HUES64 (cell line): ENCODE measurements at regions not wholly inside any gene's neighbourhood (a gene's known extent, or its start where the extent isn't known, plus 50 kb on each side); places are given as distances from the start of the nearest gene placed in this dataset.

ENCODE experiments used
- H3K27ac ChIP-seq: 2 replicates; pipeline ENCODE4 v1.7.0; 2013; ENCODE audit warnings: low read depth, low read length, inconsistent platforms
- H3K27me3 ChIP-seq: 2 replicates; pipeline ENCODE4 v1.6.1; 2013; ENCODE audit warnings: mild to moderate bottlenecking, low read length; ENCODE audit not compliant: insufficient read depth
- H3K36me3 ChIP-seq: 2 replicates; pipeline ENCODE4 v1.6.1; 2013; ENCODE audit warnings: mild to moderate bottlenecking, low read length; ENCODE audit not compliant: insufficient read depth
- H3K4me1 ChIP-seq: 2 replicates; pipeline ENCODE4 v1.6.1; 2013; ENCODE audit warnings: mild to moderate bottlenecking, low read length, moderate library complexity; ENCODE audit not compliant: insufficient read depth
- H3K4me3 ChIP-seq: 2 replicates; pipeline ENCODE4 v1.5.1; 2013; ENCODE audit warnings: mild to moderate bottlenecking, low read length, moderate library complexity
- H3K9ac ChIP-seq: 2 replicates; pipeline ENCODE4 v1.6.1; 2013; ENCODE audit warnings: mild to moderate bottlenecking, low read depth, low read length
- H3K9me3 ChIP-seq: 2 replicates; pipeline ENCODE4 v1.6.1; 2013; ENCODE audit warnings: low read depth, low read length; ENCODE audit not compliant: insufficient read depth
- WGBS: fragments of 150-250, 120-280 bp; methylation state at CpG from one replicate; pipeline ENCODE4 v1.1.7; 2013; ENCODE audit warnings: missing lambda C conversion rate; 5-methylcytosine and 5-hydroxymethylcytosine counted together

DNA sequence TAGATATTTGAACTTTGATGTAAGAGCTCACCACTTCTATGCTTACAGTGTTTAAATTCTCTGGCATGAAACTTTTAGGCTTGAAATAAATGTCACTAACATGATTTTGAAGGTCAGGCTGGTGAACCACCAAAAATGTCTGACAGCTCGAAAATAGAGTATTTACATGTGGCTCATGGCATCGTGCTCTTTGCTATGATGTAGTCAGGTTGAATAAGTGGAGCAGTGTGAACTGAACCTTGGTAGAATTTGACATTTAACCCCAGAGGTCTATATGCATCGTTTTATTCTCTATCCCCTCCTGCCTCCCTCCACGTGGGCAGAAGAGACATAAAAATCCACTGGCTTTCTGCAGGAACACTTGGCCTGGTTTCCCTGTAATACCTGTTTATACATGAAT, 369.7 kb upstream of the ATP2B1 start:
- H3K4me1 ChIP-seq: peaks cover 9% of the 10 kb centered on the region; the same call in 1 of the 2 replicates
- no peaks in the 10 kb centered on the region for H3K27me3 ChIP-seq
- 90% methylated on average over 4 of the region's 4 CpGs for WGBS
- no peak overlapping the region for H3K4me3 ChIP-seq
- no peak overlapping the region for H3K9ac ChIP-seq
- no peak overlapping the region for H3K27ac ChIP-seq
- H3K9me3 ChIP-seq: no peaks in the 10 kb centered on the region
- H3K36me3 ChIP-seq: no peaks in the 10 kb centered on the region

- H3K9ac ChIP-seq: no peak overlapping the region
- no peak overlapping the region for H3K27ac ChIP-seq
- H3K36me3 ChIP-seq: no peaks in the 10 kb centered on the region
- WGBS: 95% methylated on average over 3 of the region's 4 CpGs
- no peaks in the 10 kb centered on the region for H3K27me3 ChIP-seq
- H3K4me3 ChIP-seq: no peak overlapping the region
- peaks cover 9% of the 10 kb centered on the region; the same call in 1 of the 2 replicates for H3K4me1 ChIP-seq
- no peaks in the 10 kb centered on the region for H3K9me3 ChIP-seq
Measured at GRCh38 chr12:90077756-90078155, 369.1 kb upstream of the ATP2B1 start.

GRCh38 chr12:90076851-90077319, 368.2 kb upstream of the ATP2B1 start:
- WGBS: 64% methylated on average over 1 of the region's 3 CpGs
- Histone ChIP-seq H3K4me3 (no peak overlapping the region), H3K4me1 (peaks cover 9% of the 10 kb centered on the region; the same call in 1 of the 2 replicates), H3K27ac (no peak overlapping the region), H3K9ac (no peak overlapping the region), H3K36me3 (no peaks in the 10 kb centered on the region), H3K9me3 (no peaks in the 10 kb centered on the region), H3K27me3 (no peaks in the 10 kb centered on the region)

- Histone ChIP-seq H3K27me3 (no peaks in the 10 kb centered on the region), H3K27ac (no peak overlapping the region), H3K9ac (no peak overlapping the region), H3K36me3 (no peaks in the 10 kb centered on the region), H3K9me3 (no peaks in the 10 kb centered on the region), H3K4me3 (no peak overlapping the region), H3K4me1 (peaks cover 9% of the 10 kb centered on the region; the same call in 1 of the 2 replicates)
Measured at GRCh38 chr12:90075685-90076084, 367.0 kb upstream of the ATP2B1 start.

DNA sequence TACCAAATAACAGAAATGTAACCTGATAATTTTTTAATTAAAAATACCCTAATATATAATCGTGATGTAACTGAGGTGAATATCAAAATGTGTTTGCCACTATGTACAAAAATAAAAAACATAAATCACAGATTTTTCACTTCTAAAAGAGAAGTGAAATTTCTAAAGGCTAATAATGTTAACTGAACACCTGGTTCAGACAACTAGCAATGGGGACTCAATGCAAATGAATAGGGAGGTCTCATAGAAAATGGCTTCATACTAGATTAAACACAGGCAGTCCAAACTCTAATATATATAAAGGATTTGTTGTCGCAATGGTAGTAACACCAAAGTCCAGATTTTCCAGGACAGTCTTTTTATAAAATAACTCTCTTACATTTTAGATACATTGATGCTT, 365.4 kb upstream of the ATP2B1 start:
- H3K9ac ChIP-seq: no peak overlapping the region
- no peaks in the 10 kb centered on the region for H3K9me3 ChIP-seq
- no peak overlapping the region for H3K27ac ChIP-seq
- H3K4me3 ChIP-seq: no peak overlapping the region
- H3K4me1 ChIP-seq: no peaks in the 10 kb centered on the region; the same call in 1 of the 2 replicates
- no peaks in the 10 kb centered on the region for H3K27me3 ChIP-seq
- no peaks in the 10 kb centered on the region for H3K36me3 ChIP-seq
- no CpG with 5 or more reads among the region's 2 CpGs for WGBS

GRCh38 chr12:90071996-90072395, 363.4 kb upstream of the ATP2B1 start:
- no peaks in the 10 kb centered on the region for H3K36me3 ChIP-seq
- no peak overlapping the region for H3K9ac ChIP-seq
- H3K4me1 ChIP-seq: no peaks in the 10 kb centered on the region; the same call in 1 of the 2 replicates
- H3K27me3 ChIP-seq: no peaks in the 10 kb centered on the region
- WGBS: 95% methylated on average over 8 of the region's 8 CpGs
- H3K9me3 ChIP-seq: no peaks in the 10 kb centered on the region
- H3K4me3 ChIP-seq: no peak overlapping the region
- no peak overlapping the region for H3K27ac ChIP-seq

DNA sequence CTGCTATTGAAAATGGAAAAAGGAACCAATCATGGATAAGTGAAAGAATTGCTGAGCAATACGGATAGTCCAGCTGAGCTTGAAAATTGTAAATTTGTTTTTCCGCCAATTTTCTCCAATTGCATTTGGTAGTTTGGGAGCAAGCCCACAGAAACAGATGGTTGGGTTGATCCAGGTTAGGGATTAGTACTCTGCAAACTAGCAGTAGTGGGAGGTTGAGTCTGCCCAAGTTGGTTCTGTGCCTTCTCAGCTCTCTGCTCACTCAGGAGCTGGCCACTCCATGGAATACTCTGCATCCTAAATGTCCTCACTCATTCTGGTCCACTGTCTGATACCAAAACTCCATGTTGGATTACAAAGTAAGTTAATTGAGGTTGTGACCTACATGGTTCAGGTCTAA, 361.1 kb upstream of the ATP2B1 start:
- Histone ChIP-seq H3K27me3 (no peaks in the 10 kb centered on the region), H3K9me3 (no peaks in the 10 kb centered on the region), H3K4me1 (no peaks in the 10 kb centered on the region; the same call in 1 of the 2 replicates), H3K27ac (no peak overlapping the region), H3K4me3 (no peak overlapping the region), H3K9ac (no peak overlapping the region), H3K36me3 (no peaks in the 10 kb centered on the region)
- WGBS: 94% methylated on average over 2 of the region's 2 CpGs

GRCh38 chr12:90067791-90068190, 359.2 kb upstream of the ATP2B1 start:
- H3K9me3 ChIP-seq: no peaks in the 10 kb centered on the region
- 100% methylated on average over 1 of the region's 1 CpG for WGBS
- no peaks in the 10 kb centered on the region; the same call in 1 of the 2 replicates for H3K4me1 ChIP-seq
- no peak overlapping the region for H3K4me3 ChIP-seq
- H3K27ac ChIP-seq: no peak overlapping the region
- H3K9ac ChIP-seq: no peak overlapping the region
- H3K27me3 ChIP-seq: no peaks in the 10 kb centered on the region
- H3K36me3 ChIP-seq: no peaks in the 10 kb centered on the region

DNA sequence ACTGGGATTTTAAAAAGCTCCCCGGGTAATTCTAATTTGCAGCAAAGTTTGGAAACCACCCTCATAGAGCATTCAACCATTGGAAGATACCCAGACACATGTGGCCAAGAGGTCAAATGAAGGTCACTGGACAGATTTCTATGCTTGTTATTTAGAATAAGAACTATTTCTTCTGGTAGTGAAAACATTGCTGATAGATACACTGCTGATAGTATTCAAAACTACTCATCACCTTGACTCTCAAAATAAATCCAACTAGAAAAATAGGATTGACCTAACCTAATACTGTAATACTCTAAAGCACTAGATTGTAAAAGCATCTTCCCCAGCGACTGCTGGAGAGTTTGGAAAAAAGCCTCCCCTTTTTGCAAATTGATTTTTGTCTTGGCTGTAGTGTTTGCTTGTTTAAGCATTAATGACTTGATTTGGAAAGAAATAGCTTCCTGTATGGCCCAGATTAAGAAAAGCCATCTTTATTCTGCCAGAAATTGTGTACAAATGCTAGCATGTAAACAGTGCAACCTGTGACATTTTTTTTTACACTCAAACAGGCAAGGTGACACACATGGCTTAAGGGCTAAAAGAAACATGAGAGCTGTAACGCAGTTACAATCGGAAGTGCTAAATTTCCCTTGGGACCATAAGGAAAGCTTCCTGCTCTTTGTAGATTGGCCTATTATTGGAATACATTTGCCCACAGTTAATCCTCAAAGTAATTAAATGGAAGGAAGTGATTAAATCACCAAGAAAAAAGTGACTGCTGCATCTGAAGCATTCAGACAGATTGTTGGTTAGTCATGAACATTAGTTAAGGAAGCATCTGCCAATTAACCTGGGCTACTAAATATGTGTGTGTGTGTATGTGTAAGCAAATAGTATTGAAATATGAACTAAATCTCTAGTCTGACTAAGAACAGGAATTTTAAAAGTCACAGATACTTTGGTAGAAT, 356.5 kb upstream of the ATP2B1 start:
- Histone ChIP-seq H3K27me3 (no peaks in the 10 kb centered on the region), H3K36me3 (no peaks in the 10 kb centered on the region), H3K4me3 (no peak overlapping the region), H3K4me1 (no peaks in the 10 kb centered on the region; the same call in 1 of the 2 replicates), H3K9me3 (no peaks in the 10 kb centered on the region), H3K27ac (no peak overlapping the region), H3K9ac (no peak overlapping the region)
- WGBS: 95% methylated on average over 4 of the region's 4 CpGs

- Histone ChIP-seq H3K4me1 (peaks cover 5% of the 10 kb centered on the region; the same call in 1 of the 2 replicates), H3K9me3 (no peaks in the 10 kb centered on the region), H3K27me3 (no peaks in the 10 kb centered on the region), H3K36me3 (no peaks in the 10 kb centered on the region), H3K9ac (no peak overlapping the region), H3K27ac (no peak overlapping the region), H3K4me3 (no peak overlapping the region)
- WGBS: 74% methylated on average over 4 of the region's 4 CpGs
Measured at GRCh38 chr12:90062799-90063198, 354.2 kb upstream of the ATP2B1 start.

- H3K27me3 ChIP-seq: no peaks in the 10 kb centered on the region
- peaks cover 5% of the 10 kb centered on the region; the same call in 1 of the 2 replicates for H3K4me1 ChIP-seq
- no peaks in the 10 kb centered on the region for H3K9me3 ChIP-seq
- no peak overlapping the region for H3K9ac ChIP-seq
- no peak overlapping the region for H3K27ac ChIP-seq
- 100% methylated on average over 2 of the region's 2 CpGs for WGBS
- H3K36me3 ChIP-seq: no peaks in the 10 kb centered on the region
- no peak overlapping the region for H3K4me3 ChIP-seq
Measured at GRCh38 chr12:90061809-90062208, 353.2 kb upstream of the ATP2B1 start.
